ENCODE measurements at regions not wholly inside any gene's neighbourhood (a gene's known extent, or its start where the extent isn't known, plus 50 kb on each side); places are given as distances from the start of the nearest gene placed in this dataset.

GRCh38 chr3:159168788-159169187, 366.9 kb downstream of the MFSD1 start:
- no peak overlapping the region for H3K27ac ChIP-seq (ENCODE audit: low read depth in 2 of 2, low read length in 1 of 2)
- CTCF ChIA-PET: no interaction called here
- H3K4me3 ChIP-seq (ENCODE audit: low read depth in 2 of 2, low read length in 1 of 2): no peak overlapping the region
- no peaks in the 10 kb centered on the region for H3K27me3 ChIP-seq (ENCODE audit: insufficient read depth)
- DNase-seq: no peak
- H3K9me3 ChIP-seq: no peaks in the 10 kb centered on the region
- H3F3A ChIP-seq (replicated peaks; ENCODE audit: insufficient read depth): peaks cover 17% of the 10 kb centered on the region
- POLR2A ChIA-PET: no interaction called here
- no peak overlapping the region for H2AFZ ChIP-seq (ENCODE audit: low read depth)
- H3K9me2 ChIP-seq: no peaks in the 10 kb centered on the region
- H3K4me1 ChIP-seq (ENCODE audit: control insufficient read depth in 1 of 2, insufficient read depth in 2 of 2, low read depth in 1 of 2, low read length in 1 of 2): peaks cover 0 to 11% of the 10 kb centered on the region in 2 experiments; a peak in 2 of 4 replicates
- H3K4me2 ChIP-seq: no peak overlapping the region
- no peaks in the 10 kb centered on the region for H3K36me3 ChIP-seq (replicated peaks in 1 of 2; ENCODE audit: control insufficient read depth in 1 of 2, insufficient read depth in 2 of 2, low read length in 1 of 2)
- H3K9ac ChIP-seq: no peak overlapping the region
- H3K79me2 ChIP-seq (ENCODE audit: insufficient read depth): no peaks in the 10 kb centered on the region
- no peaks in the 10 kb centered on the region for H4K20me1 ChIP-seq (ENCODE audit: insufficient read depth)
- TF ChIP-seq FOSL2 (IDR thresholded peaks at IDR 0.05; ENCODE audit: borderline replicate concordance, low read depth): no peak
- TF ChIP-seq MXI1 (IDR thresholded peaks at IDR 0.05; ENCODE audit: low read depth, low read length): no peak
- no peak for TF ChIP-seq TEAD4 (IDR thresholded peaks at IDR 0.05; ENCODE audit: borderline replicate concordance, insufficient read depth)
- TF ChIP-seq IRF3 (IDR thresholded peaks at IDR 0.05; ENCODE audit: low read depth, low read length): no peak
- TF ChIP-seq YY1 (IDR thresholded peaks at IDR 0.05; ENCODE audit: low read depth): no peak
- TF ChIP-seq EP300 (IDR thresholded peaks at IDR 0.05; ENCODE audit: borderline replicate concordance in 1 of 2, low read depth in 1 of 2, low read length in 1 of 2): no peak
- no peak for TF ChIP-seq USF1 (IDR thresholded peaks at IDR 0.05; ENCODE audit: borderline replicate concordance, low read depth)
- TF ChIP-seq MEF2A (IDR thresholded peaks at IDR 0.05; ENCODE audit: borderline replicate concordance, low read depth): no peak
- WGBS (ENCODE audit: low lambda C conversion rate): 95% methylated on average over 1 of the region's 1 CpG

GRCh38 chr3:159169828-159170227, 368.0 kb downstream of the MFSD1 start:
- Histone ChIP-seq H3K4me2 (peak overlapping the region; percentile 42), H3K9ac (peak overlapping the region; percentile 45), H3K27me3 (ENCODE audit: insufficient read depth) (no peaks in the 10 kb centered on the region), H3K4me1 (ENCODE audit: control insufficient read depth in 1 of 2, insufficient read depth in 2 of 2, low read depth in 1 of 2, low read length in 1 of 2) (peaks cover 0 to 11% of the 10 kb centered on the region in 2 experiments; a peak in 2 of 4 replicates), H3K36me3 (replicated peaks in 1 of 2; ENCODE audit: control insufficient read depth in 1 of 2, insufficient read depth in 2 of 2, low read length in 1 of 2) (no peaks in the 10 kb centered on the region), H3K79me2 (ENCODE audit: insufficient read depth) (no peaks in the 10 kb centered on the region), H2AFZ (ENCODE audit: low read depth) (peak overlapping the region; percentile 36), H3K27ac (ENCODE audit: low read depth in 2 of 2, low read length in 1 of 2) (peak overlapping the region; percentile 54 to 90; a peak in 3 of 4 replicates), H3K4me3 (ENCODE audit: low read depth in 2 of 2, low read length in 1 of 2) (no peak overlapping the region), H3K9me2 (no peaks in the 10 kb centered on the region), H3F3A (replicated peaks; ENCODE audit: insufficient read depth) (peaks cover 17% of the 10 kb centered on the region), H4K20me1 (ENCODE audit: insufficient read depth) (no peaks in the 10 kb centered on the region), H3K9me3 (no peaks in the 10 kb centered on the region)
- CTCF ChIA-PET: no interaction called here
- POLR2A ChIA-PET: no interaction called here
- DNase-seq: no peak
- TF ChIP-seq FOSL2 (IDR thresholded peaks at IDR 0.05; ENCODE audit: borderline replicate concordance, low read depth) (peak; percentile 86), SMC3 (IDR thresholded peaks at IDR 0.05; ENCODE audit: low read depth, low read length) (no peak), TCF12 (IDR thresholded peaks at IDR 0.05) (peak; percentile 98), POLR2AphosphoS5 (IDR thresholded peaks at IDR 0.05; ENCODE audit: low read depth, low read length) (peak; percentile 66; the same call in 1 of the 2 replicates), RXRA (IDR thresholded peaks at IDR 0.05; ENCODE audit: borderline replicate concordance, low read depth) (peak; percentile 79; the same call in 1 of the 2 replicates), JUND (IDR thresholded peaks at IDR 0.05) (peak; percentile 86), PBX3 (IDR thresholded peaks at IDR 0.05) (peak; percentile 68), MXI1 (IDR thresholded peaks at IDR 0.05; ENCODE audit: low read depth, low read length) (no peak), EP300 (IDR thresholded peaks at IDR 0.05; ENCODE audit: borderline replicate concordance in 1 of 2, low read depth in 1 of 2, low read length in 1 of 2) (peak in 1 of 2 experiments; percentile 82; a peak in 2 of 4 replicates), NFIC (IDR thresholded peaks at IDR 0.05; ENCODE audit: borderline replicate concordance) (peak; percentile 33; the same call in 1 of the 2 replicates), TEAD4 (IDR thresholded peaks at IDR 0.05; ENCODE audit: borderline replicate concordance, insufficient read depth) (peak; percentile 51; the same call in 1 of the 2 replicates)
